B cell (primary cell): ENCODE measurements at regions not wholly inside any gene's neighbourhood (a gene's known extent, or its start where the extent isn't known, plus 50 kb on each side); places are given as distances from the start of the nearest gene placed in this dataset.

Source experiments
- ATAC-seq: fragments of 200-7000 bp; cut with Tn5 transposase; one replicate; pipeline ENCODE4 v1.10.0; 2021; ENCODE audit warnings: low read depth, mild to moderate bottlenecking, moderate number of reproducible peaks, moderate library complexity
- CTCF ChIA-PET: fragments of 350-600 bp; sonication (Branson Sonifier 250); formaldehyde crosslinking; loops from one replicate; lab custom pipeline; 2021; ENCODE audit warnings: antibody characterized with exemption, inconsistent platforms; lab: Charles Lee
- POLR2A ChIA-PET: fragments of 350-600 bp; sonication (Branson Sonifier 250); formaldehyde crosslinking; loops from one replicate; lab custom pipeline; 2021; ENCODE audit warnings: antibody characterized with exemption; lab: Charles Lee
- DNase-seq: peaks from one replicate; pipeline ENCODE4 v3.0.0; 2013
- H2AFZ ChIP-seq: 2 replicates; pipeline ENCODE4 v1.6.1; 2012; ENCODE audit warnings: mild to moderate bottlenecking, low read depth, low read length; ENCODE audit not compliant: insufficient read depth, poor library complexity, severe bottlenecking
- H3K27ac ChIP-seq, 2 donors: 1 replicate in 1 of 2; 2 replicates in 1 of 2; pipeline ENCODE4 v1.5.1; 2012 to 2013; ENCODE audit warnings: low read length in 2 of 2, mild to moderate bottlenecking in 2 of 2, moderate library complexity in 1 of 2
- H3K27me3 ChIP-seq, 4 experiments: fragments of 200-600 bp in 1 of 4; sonication (generic) in 1 of 4; replicated peaks in 1 of 4; 1 replicate in 2 of 4; 2 replicates in 2 of 4; pipeline versions ENCODE4 v1.6.1 to v1.7.0; 2013 to 2016; ENCODE audit warnings: low read length in 3 of 4, mild to moderate bottlenecking in 2 of 4, mixed read lengths in 1 of 4, moderate library complexity in 1 of 4; ENCODE audit not compliant: insufficient read depth in 4 of 4, control insufficient read depth in 3 of 4; ENCODE audit errors: control extremely low read depth in 1 of 4
- H3K36me3 ChIP-seq, 2 experiments: replicated peaks in 1 of 2; 1 replicate in 1 of 2; 2 replicates in 1 of 2; pipeline versions ENCODE4 v1.6.1 to v1.7.1; 2013; ENCODE audit warnings: low read length in 1 of 2; ENCODE audit not compliant: insufficient read depth in 2 of 2, control insufficient read depth in 1 of 2; ENCODE audit errors: control extremely low read depth in 1 of 2, extremely low read depth in 1 of 2
- H3K4me1 ChIP-seq, 2 donors: fragments of 200-600 bp in 1 of 2; sonication (generic) in 1 of 2; 1 replicate in 1 of 2; 2 replicates in 1 of 2; pipeline versions ENCODE4 v1.5.1 to v1.6.1; 2013 to 2017; ENCODE audit warnings: low read length in 2 of 2; ENCODE audit not compliant: control insufficient read depth in 2 of 2, insufficient read depth in 2 of 2
- H3K4me2 ChIP-seq: replicated peaks from 2 replicates; pipeline ENCODE3; 2012; ENCODE audit warnings: mild to moderate bottlenecking, low read depth, low read length; ENCODE audit not compliant: poor library complexity, severe bottlenecking
- H3K4me3 ChIP-seq, 5 experiments: fragments of 200-600 bp in 1 of 5; sonication (generic) in 1 of 5; 1 replicate in 3 of 5; 2 replicates in 2 of 5; pipeline versions ENCODE4 v1.5.1 to v1.7.0; 2011 to 2016; ENCODE audit warnings: low read length in 4 of 5, mild to moderate bottlenecking in 4 of 5, low read depth in 2 of 5, control low read depth in 1 of 5, moderate library complexity in 1 of 5; ENCODE audit not compliant: insufficient read depth in 1 of 5; ENCODE audit errors: control extremely low read depth in 1 of 5, extremely low read depth in 1 of 5
- H3K79me2 ChIP-seq: fragments of 200-600 bp; sonication (generic); one replicate; pipeline ENCODE4 v1.6.0; 2016; ENCODE audit warnings: low read length; ENCODE audit not compliant: control insufficient read depth, insufficient read depth
- H3K9ac ChIP-seq: fragments of 200-600 bp; sonication (generic); 2 replicates; pipeline ENCODE4 v1.6.1; 2017; ENCODE audit warnings: mild to moderate bottlenecking, low read length, moderate library complexity
- H3K9me3 ChIP-seq, 3 donors: one replicate each; pipeline versions ENCODE4 v1.6.1 to v1.7.1; 2013; ENCODE audit warnings: low read length in 2 of 3; ENCODE audit not compliant: control insufficient read depth in 2 of 3, insufficient read depth in 1 of 3; ENCODE audit errors: control extremely low read depth in 1 of 3
- H4K20me1 ChIP-seq: 2 replicates; pipeline ENCODE4 v1.6.0; 2012; ENCODE audit warnings: mild to moderate bottlenecking, low read length; ENCODE audit not compliant: insufficient read depth, control insufficient read depth, poor library complexity, severe bottlenecking
- H3K27ac Mint-ChIP-seq: one replicate; pipeline ENCODE4 v1.8.0; 2021; ENCODE audit warnings: mixed read lengths
- H3K27me3 Mint-ChIP-seq: one replicate; pipeline ENCODE4 v1.8.0; 2021; ENCODE audit warnings: mixed read lengths
- H3K4me1 Mint-ChIP-seq: one replicate; pipeline ENCODE4 v1.8.0; 2021; ENCODE audit warnings: mixed read lengths
- H3K4me3 Mint-ChIP-seq: one replicate; pipeline ENCODE4 v1.8.0; 2021; ENCODE audit warnings: mixed read lengths
- H3K9me3 Mint-ChIP-seq: one replicate; pipeline ENCODE4 v1.8.0; 2022; ENCODE audit warnings: mixed read lengths; ENCODE audit not compliant: insufficient read depth
- EZH2 ChIP-seq: IDR thresholded peaks from 2 replicates; pipeline ENCODE4 v1.6.1; 2012; ENCODE audit warnings: borderline replicate concordance, low read depth, mild to moderate bottlenecking, moderate library complexity, low read length; ENCODE audit not compliant: insufficient read depth, poor library complexity, severe bottlenecking
- WGBS: methylation state at CpG from one replicate; pipeline ENCODE4 v1.1.5; 2013; ENCODE audit warnings: missing lambda C conversion rate; ENCODE audit not compliant: insufficient coverage; 5-methylcytosine and 5-hydroxymethylcytosine counted together
- intact Hi-C: fragments of 100-400 bp; cut with micrococcal nuclease; formaldehyde crosslinking; loops from one replicate; pipeline ENCODE4 v1.10.0; 2022
- TF ChIP-seq, protein P1 (sequence below): fragments of 200-600 bp; IDR thresholded peaks from one replicate; pipeline ENCODE4 v1.8.0; 2022; ENCODE audit warnings: antibody characterized with exemption, mild to moderate bottlenecking

- no peaks in the 10 kb centered on the region for H3K4me1 Mint-ChIP-seq
- no peaks in the 10 kb centered on the region for H3K27me3 Mint-ChIP-seq
- Histone ChIP-seq H3K4me1 (no peaks in the 10 kb centered on the region), H2AFZ (no peak overlapping the region), H4K20me1 (no peaks in the 10 kb centered on the region), H3K27ac (no peak overlapping the region), H3K9me3 (no peaks in the 10 kb centered on the region), H3K79me2 (no peaks in the 10 kb centered on the region), H3K4me2 (no peak overlapping the region), H3K27me3 (no peaks in the 10 kb centered on the region), H3K36me3 (no peaks in the 10 kb centered on the region), H3K9ac (no peak overlapping the region), H3K4me3 (no peak overlapping the region)
- TF ChIP-seq, protein P1, sequence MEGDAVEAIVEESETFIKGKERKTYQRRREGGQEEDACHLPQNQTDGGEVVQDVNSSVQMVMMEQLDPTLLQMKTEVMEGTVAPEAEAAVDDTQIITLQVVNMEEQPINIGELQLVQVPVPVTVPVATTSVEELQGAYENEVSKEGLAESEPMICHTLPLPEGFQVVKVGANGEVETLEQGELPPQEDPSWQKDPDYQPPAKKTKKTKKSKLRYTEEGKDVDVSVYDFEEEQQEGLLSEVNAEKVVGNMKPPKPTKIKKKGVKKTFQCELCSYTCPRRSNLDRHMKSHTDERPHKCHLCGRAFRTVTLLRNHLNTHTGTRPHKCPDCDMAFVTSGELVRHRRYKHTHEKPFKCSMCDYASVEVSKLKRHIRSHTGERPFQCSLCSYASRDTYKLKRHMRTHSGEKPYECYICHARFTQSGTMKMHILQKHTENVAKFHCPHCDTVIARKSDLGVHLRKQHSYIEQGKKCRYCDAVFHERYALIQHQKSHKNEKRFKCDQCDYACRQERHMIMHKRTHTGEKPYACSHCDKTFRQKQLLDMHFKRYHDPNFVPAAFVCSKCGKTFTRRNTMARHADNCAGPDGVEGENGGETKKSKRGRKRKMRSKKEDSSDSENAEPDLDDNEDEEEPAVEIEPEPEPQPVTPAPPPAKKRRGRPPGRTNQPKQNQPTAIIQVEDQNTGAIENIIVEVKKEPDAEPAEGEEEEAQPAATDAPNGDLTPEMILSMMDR: no peak
- no peak for TF ChIP-seq EZH2
- DNase-seq (no peak), ATAC-seq (no peak)
- CTCF ChIA-PET: no interaction called here
- H3K27ac Mint-ChIP-seq: no peak overlapping the region
- no peaks in the 10 kb centered on the region for H3K9me3 Mint-ChIP-seq
- POLR2A ChIA-PET: no interaction called here
- WGBS: no CpG with 5 or more reads among the region's 4 CpGs
- H3K4me3 Mint-ChIP-seq: no peak overlapping the region
- intact Hi-C loops: no loop called here
Measured at GRCh38 chr4:30957706-30958105, 237.5 kb downstream of the PCDH7 start.

GRCh38 chr4:30959781-30960485 lies 239.8 kb downstream of the PCDH7 start:
- Histone ChIP-seq H3K27me3 (no peaks in the 10 kb centered on the region), H3K4me2 (no peak overlapping the region), H3K9ac (no peak overlapping the region), H3K4me3 (no peak overlapping the region), H3K27ac (no peak overlapping the region), H4K20me1 (no peaks in the 10 kb centered on the region), H3K79me2 (no peaks in the 10 kb centered on the region), H3K36me3 (no peaks in the 10 kb centered on the region), H3K9me3 (no peaks in the 10 kb centered on the region), H3K4me1 (no peaks in the 10 kb centered on the region), H2AFZ (no peak overlapping the region)
- Mint-ChIP-seq H3K27ac (no peak overlapping the region), H3K27me3 (no peaks in the 10 kb centered on the region), H3K4me1 (no peaks in the 10 kb centered on the region), H3K9me3 (no peaks in the 10 kb centered on the region), H3K4me3 (no peak overlapping the region)
- CTCF ChIA-PET: no interaction called here
- WGBS: 76% methylated on average over 2 of the region's 3 CpGs
- intact Hi-C loops: no loop called here
- no peak for DNase-seq
- POLR2A ChIA-PET: no interaction called here
- TF ChIP-seq, protein P1: no peak
- no peak for TF ChIP-seq EZH2
- no peak for ATAC-seq
